SU-DHL-6 (cell line): ENCODE measurements at regions not wholly inside any gene's neighbourhood (a gene's known extent, or its start where the extent isn't known, plus 50 kb on each side); places are given as distances from the start of the nearest gene placed in this dataset.

Source experiments
- H2AFZ ChIP-seq: fragments of 200-600 bp; sonication (generic); 2 replicates; pipeline ENCODE4 v1.6.1; 2014; ENCODE audit warnings: low read depth, mild to moderate bottlenecking, moderate library complexity, mixed read lengths, antibody characterized with exemption, low read length; ENCODE audit not compliant: severe bottlenecking
- H3F3A ChIP-seq: fragments of 200-600 bp; shearing (Covaris generic); 2 replicates; pipeline ENCODE4 v1.6.0; 2016; ENCODE audit warnings: antibody characterized with exemption, mild to moderate bottlenecking; ENCODE audit not compliant: insufficient read depth
- H3K27ac ChIP-seq: fragments of 200-600 bp; sonication (generic); 2 replicates; pipeline ENCODE4 v1.5.1; 2016; ENCODE audit warnings: low read depth, mild to moderate bottlenecking, low read length, moderate library complexity, mixed read lengths
- H3K27me3 ChIP-seq: fragments of 200-600 bp; sonication (generic), shearing (Covaris generic); 2 replicates; pipeline ENCODE4 v1.6.0; 2014; ENCODE audit warnings: mild to moderate bottlenecking, low read length
- H3K36me3 ChIP-seq: fragments of 200-600 bp; sonication (generic); 2 replicates; pipeline ENCODE4 v1.6.1; 2014; ENCODE audit warnings: mild to moderate bottlenecking, low read length, mixed read lengths
- H3K4me2 ChIP-seq: fragments of 300-600, 200-600 bp; shearing (Covaris generic), sonication (generic); 2 replicates; pipeline ENCODE4 v1.6.0; 2014; ENCODE audit warnings: low read length, low read depth, mild to moderate bottlenecking; ENCODE audit not compliant: poor library complexity, severe bottlenecking
- H3K4me3 ChIP-seq: fragments of 200-600 bp; sonication (generic); 2 replicates; pipeline ENCODE4 v1.5.1; 2014; ENCODE audit warnings: antibody characterized with exemption, low read length, mild to moderate bottlenecking, mixed read lengths; ENCODE audit not compliant: insufficient read depth, poor library complexity, severe bottlenecking
- H3K79me2 ChIP-seq: fragments of 200-600 bp; sonication (generic); 2 replicates; pipeline ENCODE4 v1.6.1; 2014; ENCODE audit warnings: mild to moderate bottlenecking, low read length, moderate library complexity; ENCODE audit not compliant: insufficient read depth
- H3K9ac ChIP-seq: fragments of 200-600 bp; sonication (generic); 2 replicates; pipeline ENCODE4 v1.7.0; 2014; ENCODE audit warnings: mild to moderate bottlenecking, low read length
- H3K9me2 ChIP-seq: fragments of 200-600 bp; sonication (generic); replicated peaks from 2 replicates; pipeline ENCODE4 v1.6.1; 2014; ENCODE audit warnings: low read length; ENCODE audit not compliant: insufficient read depth
- H3K9me3 ChIP-seq: fragments of 200-600 bp; sonication (generic); 2 replicates; pipeline ENCODE4 v1.6.1; 2014; ENCODE audit warnings: low read length, mixed read lengths; ENCODE audit not compliant: insufficient read depth
- H4K20me1 ChIP-seq: fragments of 200-600 bp; sonication (generic); 2 replicates; pipeline ENCODE4 v1.6.1; 2014; ENCODE audit warnings: low read depth, mild to moderate bottlenecking, antibody characterized with exemption, low read length, moderate library complexity, mixed read lengths
- EZH2phosphoT487 ChIP-seq: fragments of 200-600 bp; sonication (generic), shearing (Covaris generic); conservative IDR thresholded peaks from 2 replicates; pipeline ENCODE4 v1.6.1; 2018; ENCODE audit warnings: mild to moderate bottlenecking, antibody characterized with exemption, low read length, moderate library complexity, mixed read lengths
- TF ChIP-seq, protein P1 (sequence below): fragments of 200-600 bp; sonication (generic); IDR thresholded peaks from one replicate; pipeline ENCODE4 v1.5.1; 2017; ENCODE audit warnings: antibody characterized with exemption, mild to moderate bottlenecking, low read length, moderate library complexity; ENCODE audit not compliant: insufficient read depth, poor library complexity, severe bottlenecking

DNA sequence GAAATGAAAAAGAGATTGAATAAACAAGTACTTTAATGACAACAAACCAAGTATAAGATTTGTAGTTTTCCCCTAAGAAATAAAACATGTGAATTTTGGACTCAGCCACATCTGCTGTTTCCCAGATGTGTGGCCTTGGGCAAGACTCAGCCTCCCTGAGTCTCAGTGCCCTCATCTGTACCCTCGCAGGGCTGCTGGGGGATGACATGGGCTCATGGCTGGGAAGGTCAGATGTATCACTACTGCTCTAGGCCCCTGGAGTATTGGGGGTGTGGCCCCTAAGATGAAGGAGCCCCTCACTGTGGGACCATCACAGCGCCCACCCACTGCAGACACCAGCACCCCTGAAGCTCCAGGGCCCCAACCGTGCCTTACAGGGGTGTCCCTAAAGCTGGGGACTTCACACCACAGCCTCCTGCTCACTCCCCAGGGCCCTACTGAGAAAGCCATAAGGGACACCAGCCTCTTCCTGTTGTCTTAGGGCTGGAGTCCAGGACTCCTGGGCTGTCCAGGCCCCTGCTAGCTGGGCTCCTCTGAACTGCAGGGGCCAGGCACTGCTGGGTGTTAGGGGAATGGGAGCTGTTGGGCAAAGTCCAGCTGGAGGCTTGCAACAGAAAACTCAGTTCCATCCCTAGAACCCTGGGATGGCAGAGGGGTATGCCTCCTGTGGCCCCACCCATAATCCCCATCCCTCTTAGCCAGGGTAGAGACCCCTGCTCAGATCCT, 104.0 kb upstream of the WNT4 start:
- Histone ChIP-seq H3K4me2 (no peak overlapping the region), H3K27ac (no peak overlapping the region), H3F3A (no peaks in the 10 kb centered on the region), H3K4me3 (no peak overlapping the region), H3K36me3 (no peaks in the 10 kb centered on the region), H3K79me2 (no peaks in the 10 kb centered on the region), H3K9me2 (no peaks in the 10 kb centered on the region), H3K9me3 (no peaks in the 10 kb centered on the region), H3K27me3 (no peaks in the 10 kb centered on the region), H3K9ac (no peak overlapping the region), H4K20me1 (no peaks in the 10 kb centered on the region), H2AFZ (no peak overlapping the region)
- TF ChIP-seq, protein P1, sequence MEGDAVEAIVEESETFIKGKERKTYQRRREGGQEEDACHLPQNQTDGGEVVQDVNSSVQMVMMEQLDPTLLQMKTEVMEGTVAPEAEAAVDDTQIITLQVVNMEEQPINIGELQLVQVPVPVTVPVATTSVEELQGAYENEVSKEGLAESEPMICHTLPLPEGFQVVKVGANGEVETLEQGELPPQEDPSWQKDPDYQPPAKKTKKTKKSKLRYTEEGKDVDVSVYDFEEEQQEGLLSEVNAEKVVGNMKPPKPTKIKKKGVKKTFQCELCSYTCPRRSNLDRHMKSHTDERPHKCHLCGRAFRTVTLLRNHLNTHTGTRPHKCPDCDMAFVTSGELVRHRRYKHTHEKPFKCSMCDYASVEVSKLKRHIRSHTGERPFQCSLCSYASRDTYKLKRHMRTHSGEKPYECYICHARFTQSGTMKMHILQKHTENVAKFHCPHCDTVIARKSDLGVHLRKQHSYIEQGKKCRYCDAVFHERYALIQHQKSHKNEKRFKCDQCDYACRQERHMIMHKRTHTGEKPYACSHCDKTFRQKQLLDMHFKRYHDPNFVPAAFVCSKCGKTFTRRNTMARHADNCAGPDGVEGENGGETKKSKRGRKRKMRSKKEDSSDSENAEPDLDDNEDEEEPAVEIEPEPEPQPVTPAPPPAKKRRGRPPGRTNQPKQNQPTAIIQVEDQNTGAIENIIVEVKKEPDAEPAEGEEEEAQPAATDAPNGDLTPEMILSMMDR = no peak
- no peak for TF ChIP-seq EZH2phosphoT487

DNA sequence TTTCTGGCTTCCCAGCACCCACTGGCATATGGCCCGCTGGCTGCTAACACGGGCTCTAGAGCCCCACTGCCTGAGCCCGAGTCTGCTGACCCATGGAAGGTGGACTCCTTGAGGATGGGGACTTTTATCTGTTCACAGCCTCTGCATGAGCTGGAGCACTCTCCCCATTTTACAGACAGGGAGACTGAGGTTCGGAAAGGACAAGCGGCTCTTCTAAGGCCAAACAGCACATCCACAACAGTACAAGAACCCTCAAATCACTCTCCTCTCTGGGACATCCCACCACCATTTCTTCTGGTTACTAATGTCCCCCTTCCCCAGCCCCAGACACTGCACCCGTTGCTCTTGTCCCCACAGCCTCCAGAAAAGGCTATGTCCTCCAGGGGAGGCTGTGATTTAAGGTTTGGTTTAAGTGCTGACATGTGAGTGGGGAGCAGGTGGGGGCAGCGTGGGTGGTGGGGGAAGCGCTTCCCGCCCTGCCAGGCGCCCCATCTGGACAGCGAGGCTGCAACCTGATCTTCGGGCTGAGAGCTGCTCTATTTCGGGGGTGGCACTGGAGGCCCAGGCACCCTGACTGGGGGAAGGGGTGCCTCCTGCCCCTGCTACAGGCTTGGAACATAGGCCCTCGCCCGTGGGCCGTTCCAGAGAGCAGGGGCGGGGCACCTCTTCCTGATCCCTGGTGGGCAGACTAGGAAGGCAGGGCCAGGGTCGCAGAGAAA, 104.8 kb upstream of the WNT4 start:
- Histone ChIP-seq H3K36me3 (no peaks in the 10 kb centered on the region), H3K27me3 (no peaks in the 10 kb centered on the region), H3K9ac (no peak overlapping the region), H3K4me2 (no peak overlapping the region), H3K9me2 (no peaks in the 10 kb centered on the region), H3F3A (no peaks in the 10 kb centered on the region), H3K27ac (no peak overlapping the region), H3K9me3 (no peaks in the 10 kb centered on the region), H4K20me1 (no peaks in the 10 kb centered on the region), H3K4me3 (no peak overlapping the region), H2AFZ (no peak overlapping the region), H3K79me2 (no peaks in the 10 kb centered on the region)
- TF ChIP-seq EZH2phosphoT487 = no peak
- TF ChIP-seq, protein P1 = no peak

DNA sequence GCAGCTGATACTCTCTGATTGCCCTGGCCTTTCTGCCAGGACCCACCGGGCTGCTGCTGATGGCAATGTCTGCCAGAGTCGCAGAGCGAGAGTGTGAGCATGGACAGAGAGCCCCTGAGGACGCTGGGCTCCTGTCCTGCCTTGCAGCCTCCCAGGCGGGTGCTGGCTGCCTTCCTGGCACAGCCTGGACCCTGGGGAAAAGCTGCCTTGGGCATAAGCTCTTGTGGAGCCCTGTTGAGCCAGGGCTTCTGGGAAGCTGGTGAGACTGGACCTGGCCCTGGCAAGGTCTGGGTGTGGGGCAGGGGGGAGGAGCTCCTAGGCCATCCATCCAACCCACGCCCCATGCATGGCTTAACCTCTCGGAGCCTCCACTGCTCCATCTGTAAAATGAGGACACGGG, 105.8 kb upstream of the WNT4 start:
- H3K27ac ChIP-seq = no peak overlapping the region
- H3K27me3 ChIP-seq = no peaks in the 10 kb centered on the region
- H3K9ac ChIP-seq = no peak overlapping the region
- TF ChIP-seq EZH2phosphoT487 = no peak
- TF ChIP-seq, protein P1 = no peak
- no peaks in the 10 kb centered on the region for H4K20me1 ChIP-seq
- H3K4me2 ChIP-seq = no peak overlapping the region
- H3K4me3 ChIP-seq = no peak overlapping the region
- no peaks in the 10 kb centered on the region for H3K9me2 ChIP-seq
- H3F3A ChIP-seq = no peaks in the 10 kb centered on the region
- no peak overlapping the region for H2AFZ ChIP-seq
- no peaks in the 10 kb centered on the region for H3K36me3 ChIP-seq
- no peaks in the 10 kb centered on the region for H3K79me2 ChIP-seq
- no peaks in the 10 kb centered on the region for H3K9me3 ChIP-seq
